Activated T-cell treated with anti-CD3 and anti-CD28 coated beads for 48 hours (primary cell): ENCODE measurements at regions not wholly inside any gene's neighbourhood (a gene's known extent, or its start where the extent isn't known, plus 50 kb on each side); places are given as distances from the start of the nearest gene placed in this dataset.
A peak's percentile ranks its signal among the peaks of the same experiment; 100 is the strongest.

ENCODE experiments used
- DNase-seq: peaks from one replicate; pipeline ENCODE4 v3.0.0-alpha.2; 2020; ENCODE audit warnings: low read depth

- no peak for DNase-seq
Observed at GRCh38 chr14:106848330-106849121, 1322.1 kb downstream of the TMEM121 start.

- DNase-seq: no peak
Observed at GRCh38 chr14:106850913-106851825, 1324.8 kb downstream of the TMEM121 start.

- peak; percentile 90 for DNase-seq
Observed at GRCh38 chr14:106872611-106873446, 1346.4 kb downstream of the TMEM121 start.

GRCh38 chr14:106874350-106874749 lies 1348.0 kb downstream of the TMEM121 start:
- DNase-seq: no peak

GRCh38 chr14:106875503-106875902 lies 1349.1 kb downstream of the TMEM121 start:
- DNase-seq: no peak

GRCh38 chr14:106876711-106877110 lies 1350.3 kb downstream of the TMEM121 start:
- no peak for DNase-seq

GRCh38 chr14:106877517-106877916 lies 1351.1 kb downstream of the TMEM121 start:
- DNase-seq: no peak

- DNase-seq: peak; percentile 62
Observed at GRCh38 chr14:106879241-106879640, 1352.9 kb downstream of the TMEM121 start.

- DNase-seq: peak; percentile 72
Observed at GRCh38 chr14:106883218-106883692, 1356.9 kb downstream of the TMEM121 start.
